NCI-H1092 treated with DMSO at 0.1 percent for 48 hours (cell line): ENCODE measurements at regions not wholly inside any gene's neighbourhood (a gene's known extent, or its start where the extent isn't known, plus 50 kb on each side); places are given as distances from the start of the nearest gene placed in this dataset.
"Not testable (repeated sequence)": the region's sequence is repeated elsewhere in the genome, so short reads cannot be mapped to it uniquely, and the experiment has no call there.

Source experiments
- DNase-seq: peaks from one replicate; lab custom pipeline; 2025; lab: John Stamatoyannopoulos, UW

DNA sequence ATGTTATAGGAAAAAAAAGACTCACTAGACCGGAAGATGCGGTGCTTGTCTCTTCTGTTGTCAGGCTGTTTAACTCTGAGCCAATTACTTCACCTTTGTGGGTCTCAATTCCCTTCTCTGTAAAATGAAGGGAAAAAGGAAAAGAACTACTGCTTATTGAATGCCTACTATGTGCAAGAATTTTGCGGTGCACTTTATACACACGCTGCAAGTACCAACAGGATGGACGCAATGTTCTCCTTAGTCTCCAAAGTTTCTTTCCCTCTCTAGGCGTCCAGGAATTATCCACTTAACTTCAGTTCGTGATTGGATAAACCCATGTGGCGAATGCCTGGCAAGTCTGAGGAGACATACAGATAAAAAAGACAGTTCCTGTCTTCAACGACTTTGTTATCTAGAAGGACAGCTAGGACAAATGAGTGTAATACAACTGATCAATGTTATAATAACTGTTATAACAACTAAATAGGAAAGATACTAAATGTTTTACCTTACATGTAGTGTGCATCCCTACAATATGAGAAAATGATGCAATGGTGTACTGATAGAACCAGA is 69.0 kb upstream of the JARID2 start:
- no peak for DNase-seq

DNA sequence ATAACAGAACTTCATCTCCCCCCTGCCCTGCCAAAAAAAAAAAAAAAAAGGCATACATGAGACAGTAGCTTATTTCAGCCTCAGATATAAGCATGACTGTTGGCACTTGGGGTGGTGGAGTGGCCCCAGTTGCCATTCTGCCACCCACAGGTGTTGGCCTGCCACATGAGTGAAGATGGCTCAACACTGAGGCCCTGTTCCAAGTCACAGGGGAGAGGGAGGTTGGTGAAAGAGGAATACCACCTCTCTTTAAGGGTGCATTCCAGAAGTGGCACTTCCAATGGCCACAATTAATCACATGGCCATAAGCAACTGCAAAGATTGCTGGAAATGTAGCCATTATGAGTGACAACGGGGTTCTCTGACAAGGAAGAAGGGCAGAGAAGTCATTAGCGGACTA is 61.9 kb upstream of the JARID2 start:
- no peak for DNase-seq

GRCh38 chr6:15184441-15184861 is 61.4 kb upstream of the JARID2 start:
- DNase-seq: no peak

DNA sequence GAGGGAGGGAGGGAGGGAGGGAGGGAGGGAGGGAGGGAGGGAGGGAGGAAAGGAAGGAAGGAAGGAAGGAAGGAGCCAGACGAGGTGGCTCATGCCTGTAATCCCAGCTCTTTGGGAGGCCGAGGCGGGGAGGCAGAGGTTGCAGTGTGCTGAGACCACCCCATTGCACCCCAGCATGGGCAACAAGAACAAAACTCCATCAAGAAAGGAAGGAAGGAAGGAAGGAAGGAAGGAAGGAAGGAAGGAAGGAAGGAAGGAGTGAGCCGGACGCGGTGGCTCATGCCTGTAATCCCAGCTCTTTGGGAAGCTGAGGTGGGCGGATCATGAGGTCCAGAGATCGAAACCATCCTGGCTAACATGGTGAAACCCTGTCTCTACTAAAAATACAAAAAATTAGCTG is 60.8 kb upstream of the JARID2 start:
- DNase-seq: not testable (repeated sequence)

DNA sequence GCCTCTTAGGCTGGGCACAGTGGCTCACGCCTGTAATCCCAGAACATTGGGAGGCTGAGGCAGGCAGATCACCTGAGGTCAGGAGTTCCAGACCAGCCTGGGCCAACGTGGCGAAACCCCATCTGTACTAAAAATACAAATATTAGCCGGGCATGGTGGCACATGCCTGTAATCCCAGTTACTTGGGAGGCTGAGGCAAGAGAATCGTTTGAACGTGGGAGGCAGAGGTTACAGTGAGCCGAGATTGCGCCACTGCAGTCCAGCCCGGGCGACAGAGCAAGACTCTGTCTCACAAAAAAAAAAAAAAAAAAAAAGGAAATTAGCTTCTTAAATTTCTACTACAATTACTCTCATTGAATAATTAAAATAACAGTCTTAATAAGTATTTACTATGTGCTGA is 52.4 kb upstream of the JARID2 start:
- not testable (repeated sequence) for DNase-seq

DNA sequence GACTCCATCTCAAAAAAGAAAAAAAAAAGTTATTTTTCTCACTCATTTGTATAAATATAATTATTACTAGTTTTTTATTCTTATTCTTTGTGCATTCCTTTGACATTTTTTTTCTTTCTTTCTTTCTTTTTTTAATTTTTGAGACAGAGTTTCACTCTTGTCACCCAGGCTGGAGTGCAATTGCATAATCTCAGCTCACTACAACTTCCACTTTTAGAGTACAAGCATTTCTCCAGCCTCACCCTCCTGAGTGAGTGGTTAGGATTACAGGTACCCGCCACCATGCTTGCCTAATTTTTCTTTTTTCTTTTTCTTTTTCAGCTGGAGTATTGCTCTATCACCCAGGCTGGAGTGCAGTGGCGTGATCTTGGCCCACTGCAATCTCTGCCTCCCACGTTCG is 51.4 kb upstream of the JARID2 start:
- DNase-seq: no peak
